HepG2 (cell line): ENCODE measurements at regions not wholly inside any gene's neighbourhood (a gene's known extent, or its start where the extent isn't known, plus 50 kb on each side); places are given as distances from the start of the nearest gene placed in this dataset.

ENCODE experiments used
- ATAC-seq: fragments of 200-7000 bp; cut with Tn5 transposase; 3 replicates; pipeline ENCODE4 v1.9.1; 2020; ENCODE audit warnings: mild to moderate bottlenecking, moderate library complexity
- BruUV-seq: library from RNA; stranded (reverse); fragments of 400-500 nt; replicated peaks from 2 replicates; lab custom pipeline; 2021; lab: Mats Ljungman, UMichigan
- CTCF ChIA-PET: fragments of 300-600 bp; formaldehyde crosslinking; extraction: SDS; loops from one replicate; lab custom pipeline; 2021; ENCODE audit warnings: low total read pairs, inconsistent platforms, low intra/inter-chr PET ratio; lab: Yijun Ruan, JAX
- POLR2A ChIA-PET: fragments of 350-600 bp; sonication (Branson Sonifier 250); formaldehyde crosslinking; loops from one replicate; lab custom pipeline; 2020; ENCODE audit warnings: antibody characterized with exemption, inconsistent platforms; lab: Yijun Ruan, JAX
- DNase-seq: peaks from one replicate; pipeline ENCODE4 v3.0.0-alpha.2; 2015; ENCODE audit warnings: low spot score
- FAIRE-seq: peaks from 3 replicates; lab custom pipeline; 2011; peaks lifted over from hg19 to GRCh38; lab: Jason Lieb, UNC
- H2AFZ ChIP-seq: one replicate; pipeline ENCODE4 v1.6.1; 2011; ENCODE audit warnings: low read length, inconsistent platforms
- H3K27ac ChIP-seq: fragments of 300-600 bp; 3 replicates; pipeline ENCODE4 v1.8.0; 2011; ENCODE audit warnings: mixed run types, mild to moderate bottlenecking, mixed read lengths, low read length, inconsistent platforms; ENCODE audit not compliant: insufficient read depth; ENCODE audit errors: extremely low read length
- H3K27me3 ChIP-seq, 2 experiments: fragments of 200-600 bp in 1 of 2; 2 replicates in 1 of 2; 3 replicates in 1 of 2; pipeline versions ENCODE4 v1.6.0 to v1.8.0; 2011; ENCODE audit warnings: low read length in 2 of 2, mild to moderate bottlenecking in 2 of 2, moderate library complexity in 2 of 2, inconsistent platforms in 1 of 2; ENCODE audit not compliant: insufficient read depth in 2 of 2, control insufficient read depth in 1 of 2
- H3K36me3 ChIP-seq, 2 experiments: fragments of 200-600 bp in 1 of 2; replicated peaks in 1 of 2; 2 replicates in 1 of 2; 3 replicates in 1 of 2; pipeline versions ENCODE4 v1.5.1 to v1.8.0; 2011; ENCODE audit warnings: low read length in 2 of 2, inconsistent platforms in 1 of 2; ENCODE audit not compliant: insufficient read depth in 2 of 2, control insufficient read depth in 1 of 2
- H3K4me1 ChIP-seq: 2 replicates; pipeline ENCODE4 v1.5.1; 2012; ENCODE audit warnings: low read length, inconsistent platforms; ENCODE audit not compliant: insufficient read depth
- H3K4me2 ChIP-seq: 2 replicates; pipeline ENCODE4 v1.6.0; 2011; ENCODE audit warnings: low read depth, low read length, inconsistent platforms
- H3K4me3 ChIP-seq, 3 experiments: fragments of 200-600 bp in 1 of 3; sonication (generic), shearing (Covaris generic) in 1 of 3; replicated peaks in 1 of 3; 2 replicates each; pipeline ENCODE4 v1.5.1; 2011 to 2016; ENCODE audit warnings: low read length in 3 of 3, inconsistent platforms in 2 of 3, low read depth in 2 of 3, mild to moderate bottlenecking in 2 of 3, control low read depth in 1 of 3, mixed read lengths in 1 of 3; ENCODE audit not compliant: insufficient read depth in 1 of 3
- H3K79me2 ChIP-seq: one replicate; pipeline ENCODE4 v1.6.1; 2011; ENCODE audit warnings: low read length, inconsistent platforms; ENCODE audit not compliant: insufficient read depth
- H3K9ac ChIP-seq: 2 replicates; pipeline ENCODE4 v1.6.0; 2011; ENCODE audit warnings: mild to moderate bottlenecking, low read depth, low read length, inconsistent platforms; ENCODE audit not compliant: insufficient read depth
- H3K9me3 ChIP-seq: 2 replicates; pipeline ENCODE4 v1.5.1; 2012; ENCODE audit warnings: mild to moderate bottlenecking, low read length
- H4K20me1 ChIP-seq: 2 replicates; pipeline ENCODE4 v1.6.0; 2011; ENCODE audit warnings: inconsistent platforms, mild to moderate bottlenecking, low read length, moderate library complexity; ENCODE audit not compliant: insufficient read depth
- ARNT2 ChIP-seq: sonication (generic); formaldehyde crosslinking; IDR thresholded peaks from 2 replicates; pipeline ENCODE4 v1.8.0; 2022; ENCODE audit warnings: mild to moderate bottlenecking, low read depth, missing genetic modification reagents, moderate library complexity
- FLYWCH1 ChIP-seq: sonication (generic); formaldehyde crosslinking; IDR thresholded peaks from 2 replicates; pipeline ENCODE4 v1.8.1; 2023; ENCODE audit warnings: mild to moderate bottlenecking, missing genetic modification reagents
- KLF12 ChIP-seq: sonication (generic); formaldehyde crosslinking; IDR thresholded peaks from 2 replicates; pipeline ENCODE4 v1.4.0; 2020; ENCODE audit warnings: missing genetic modification reagents, borderline replicate concordance
- KMT2B ChIP-seq: IDR thresholded peaks from 2 replicates; pipeline ENCODE4 v1.6.1; 2016; ENCODE audit warnings: missing genetic modification reagents, missing compliant biosample characterization
- SYNCRIP ChIP-seq: fragments of 200-400 bp; formaldehyde crosslinking; IDR thresholded peaks from 2 replicates; pipeline ENCODE4 v1.6.1; 2018; ENCODE audit warnings: mild to moderate bottlenecking, low read depth, low read length; ENCODE audit not compliant: insufficient read depth
- WIZ ChIP-seq: sonication (generic); formaldehyde crosslinking; IDR thresholded peaks from 2 replicates; pipeline ENCODE4 v1.5.1; 2020; ENCODE audit warnings: mild to moderate bottlenecking, missing genetic modification reagents
- ZNF121 ChIP-seq: sonication (generic); formaldehyde crosslinking; IDR thresholded peaks from 2 replicates; pipeline ENCODE4 v1.5.0; 2020; ENCODE audit warnings: mild to moderate bottlenecking, missing genetic modification reagents
- ZNF260 ChIP-seq: sonication (generic); formaldehyde crosslinking; IDR thresholded peaks from 2 replicates; pipeline ENCODE4 v1.4.0; 2020; ENCODE audit warnings: missing genetic modification reagents, low read depth, mild to moderate bottlenecking, borderline replicate concordance
- ZNF883 ChIP-seq: sonication (generic); formaldehyde crosslinking; IDR thresholded peaks from 2 replicates; pipeline ENCODE4 v1.5.1; 2020; ENCODE audit warnings: mild to moderate bottlenecking, missing genetic modification reagents; ENCODE audit errors: not compliant biosample characterization
- whole genome bisulfite sequencing: methylation state at CpG from one replicate; pipeline ENCODE4 v1.1.6; 2017; ENCODE audit warnings: low lambda C conversion rate; 5-methylcytosine and 5-hydroxymethylcytosine counted together
- in situ Hi-C: cut with HindIII; loops from 2 replicates; pipeline ENCODE4 v1.10.0; 2017; ENCODE audit warnings: low pct_unique_long_range_greater_than_20kb; ENCODE audit not compliant: extremely low pct_ligation_motif_present
- intact Hi-C: fragments of 100-400 bp; cut with micrococcal nuclease; formaldehyde crosslinking; loops from one replicate; pipeline ENCODE4 v1.10.0; 2022; ENCODE audit not compliant: unreplicated experiment
- TF ChIP-seq, protein P1 (sequence below): sonication (generic); formaldehyde crosslinking; IDR thresholded peaks from 2 replicates; pipeline ENCODE4 v1.8.0; 2023; ENCODE audit warnings: mild to moderate bottlenecking, missing genetic modification reagents
- TF ChIP-seq, protein P2 (sequence below): sonication (generic); formaldehyde crosslinking; IDR thresholded peaks from 2 replicates; pipeline ENCODE4 v1.4.0; 2020; ENCODE audit warnings: mild to moderate bottlenecking, low read depth, missing genetic modification reagents
- TF ChIP-seq, protein P3 (sequence below), 2 experiments: sonication (generic) in 1 of 2; formaldehyde crosslinking in 1 of 2; IDR thresholded peaks; 2 replicates each; pipeline versions ENCODE4 v1.4.0 to v1.6.1; 2018 to 2020; ENCODE audit warnings: missing genetic modification reagents in 2 of 2, borderline replicate concordance in 1 of 2, low read depth in 1 of 2, mild to moderate bottlenecking in 1 of 2, missing biosample characterization in 1 of 2
- TF ChIP-seq, protein P4 (sequence below): sonication (generic); formaldehyde crosslinking; IDR thresholded peaks from 2 replicates; pipeline ENCODE4 v1.4.0; 2020; ENCODE audit warnings: missing genetic modification reagents, borderline replicate concordance

DNA sequence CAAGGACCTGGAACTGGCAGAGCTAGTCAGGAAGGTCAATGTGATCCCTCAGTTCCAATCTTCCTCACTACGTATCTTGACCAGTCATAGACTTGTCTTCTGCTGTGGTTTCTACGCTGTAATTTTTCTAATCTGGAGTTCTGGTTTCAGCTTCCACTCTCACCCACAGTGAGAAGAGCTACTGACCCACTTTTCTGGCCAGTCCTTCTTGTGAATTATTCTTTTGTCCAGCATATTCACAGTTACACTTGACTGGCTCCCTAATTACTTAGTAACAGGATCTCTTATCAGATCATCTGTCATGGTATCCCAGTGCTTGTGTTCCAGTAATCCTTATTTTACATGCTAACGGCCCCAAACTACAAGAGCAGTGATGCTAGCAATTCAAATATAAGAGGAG lies 72.4 kb upstream of the MME start:
- no peak overlapping the region for H2AFZ ChIP-seq
- H4K20me1 ChIP-seq, result no peaks in the 10 kb centered on the region
- H3K9ac ChIP-seq, result no peak overlapping the region
- ATAC-seq, result no peak
- POLR2A ChIA-PET, result no interaction called here
- no peaks in the 10 kb centered on the region for H3K79me2 ChIP-seq
- no TSS peak for BruUV-seq
- no peak overlapping the region for H3K27ac ChIP-seq
- CTCF ChIA-PET, result no interaction called here
- no peak for DNase-seq
- no peaks in the 10 kb centered on the region for H3K4me1 ChIP-seq
- intact Hi-C loops, result no loop called here
- no peak overlapping the region for H3K4me3 ChIP-seq
- in situ Hi-C loops, result no loop called here
- H3K27me3 ChIP-seq, result no peaks in the 10 kb centered on the region
- no peaks in the 10 kb centered on the region for H3K9me3 ChIP-seq
- WGBS, result 28% methylated on average over 3 of the region's 3 CpGs
- H3K4me2 ChIP-seq, result no peak overlapping the region
- no peaks in the 10 kb centered on the region for H3K36me3 ChIP-seq
- no peak for FAIRE-seq
- TF ChIP-seq, protein P1, sequence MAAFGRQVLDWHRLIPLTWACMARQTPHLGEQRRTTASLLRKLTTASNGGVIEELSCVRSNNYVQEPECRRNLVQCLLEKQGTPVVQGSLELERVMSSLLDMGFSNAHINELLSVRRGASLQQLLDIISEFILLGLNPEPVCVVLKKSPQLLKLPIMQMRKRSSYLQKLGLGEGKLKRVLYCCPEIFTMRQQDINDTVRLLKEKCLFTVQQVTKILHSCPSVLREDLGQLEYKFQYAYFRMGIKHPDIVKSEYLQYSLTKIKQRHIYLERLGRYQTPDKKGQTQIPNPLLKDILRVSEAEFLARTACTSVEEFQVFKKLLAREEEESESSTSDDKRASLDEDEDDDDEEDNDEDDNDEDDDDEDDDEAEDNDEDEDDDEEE (CRISPR knock-in tag), result no peak
- TF ChIP-seq, protein P2, sequence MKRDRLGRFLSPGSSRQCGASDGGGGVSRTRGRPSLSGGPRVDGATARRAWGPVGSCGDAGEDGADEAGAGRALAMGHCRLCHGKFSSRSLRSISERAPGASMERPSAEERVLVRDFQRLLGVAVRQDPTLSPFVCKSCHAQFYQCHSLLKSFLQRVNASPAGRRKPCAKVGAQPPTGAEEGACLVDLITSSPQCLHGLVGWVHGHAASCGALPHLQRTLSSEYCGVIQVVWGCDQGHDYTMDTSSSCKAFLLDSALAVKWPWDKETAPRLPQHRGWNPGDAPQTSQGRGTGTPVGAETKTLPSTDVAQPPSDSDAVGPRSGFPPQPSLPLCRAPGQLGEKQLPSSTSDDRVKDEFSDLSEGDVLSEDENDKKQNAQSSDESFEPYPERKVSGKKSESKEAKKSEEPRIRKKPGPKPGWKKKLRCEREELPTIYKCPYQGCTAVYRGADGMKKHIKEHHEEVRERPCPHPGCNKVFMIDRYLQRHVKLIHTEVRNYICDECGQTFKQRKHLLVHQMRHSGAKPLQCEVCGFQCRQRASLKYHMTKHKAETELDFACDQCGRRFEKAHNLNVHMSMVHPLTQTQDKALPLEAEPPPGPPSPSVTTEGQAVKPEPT (CRISPR knock-in tag), result no peak
- TF ChIP-seq, protein P3, sequence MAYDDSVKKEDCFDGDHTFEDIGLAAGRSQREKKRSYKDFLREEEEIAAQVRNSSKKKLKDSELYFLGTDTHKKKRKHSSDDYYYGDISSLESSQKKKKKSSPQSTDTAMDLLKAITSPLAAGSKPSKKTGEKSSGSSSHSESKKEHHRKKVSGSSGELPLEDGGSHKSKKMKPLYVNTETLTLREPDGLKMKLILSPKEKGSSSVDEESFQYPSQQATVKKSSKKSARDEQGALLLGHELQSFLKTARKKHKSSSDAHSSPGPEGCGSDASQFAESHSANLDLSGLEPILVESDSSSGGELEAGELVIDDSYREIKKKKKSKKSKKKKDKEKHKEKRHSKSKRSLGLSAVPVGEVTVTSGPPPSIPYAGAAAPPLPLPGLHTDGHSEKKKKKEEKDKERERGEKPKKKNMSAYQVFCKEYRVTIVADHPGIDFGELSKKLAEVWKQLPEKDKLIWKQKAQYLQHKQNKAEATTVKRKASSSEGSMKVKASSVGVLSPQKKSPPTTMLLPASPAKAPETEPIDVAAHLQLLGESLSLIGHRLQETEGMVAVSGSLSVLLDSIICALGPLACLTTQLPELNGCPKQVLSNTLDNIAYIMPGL (CRISPR knock-in tag; IDR thresholded peaks at IDR 0.05; ENCODE audit: borderline replicate concordance in 1 of 2, low read depth in 1 of 2), result no peak
- TF ChIP-seq ZNF260 (CRISPR knock-in tag) (no peak), ARNT2 (CRISPR knock-in tag) (no peak), KMT2B (CRISPR knock-in tag) (no peak), ZNF121 (CRISPR knock-in tag) (no peak), SYNCRIP (no peak), KLF12 (CRISPR knock-in tag) (no peak), ZNF883 (no peak), FLYWCH1 (CRISPR knock-in tag) (no peak), WIZ (no peak)
- TF ChIP-seq, protein P4, sequence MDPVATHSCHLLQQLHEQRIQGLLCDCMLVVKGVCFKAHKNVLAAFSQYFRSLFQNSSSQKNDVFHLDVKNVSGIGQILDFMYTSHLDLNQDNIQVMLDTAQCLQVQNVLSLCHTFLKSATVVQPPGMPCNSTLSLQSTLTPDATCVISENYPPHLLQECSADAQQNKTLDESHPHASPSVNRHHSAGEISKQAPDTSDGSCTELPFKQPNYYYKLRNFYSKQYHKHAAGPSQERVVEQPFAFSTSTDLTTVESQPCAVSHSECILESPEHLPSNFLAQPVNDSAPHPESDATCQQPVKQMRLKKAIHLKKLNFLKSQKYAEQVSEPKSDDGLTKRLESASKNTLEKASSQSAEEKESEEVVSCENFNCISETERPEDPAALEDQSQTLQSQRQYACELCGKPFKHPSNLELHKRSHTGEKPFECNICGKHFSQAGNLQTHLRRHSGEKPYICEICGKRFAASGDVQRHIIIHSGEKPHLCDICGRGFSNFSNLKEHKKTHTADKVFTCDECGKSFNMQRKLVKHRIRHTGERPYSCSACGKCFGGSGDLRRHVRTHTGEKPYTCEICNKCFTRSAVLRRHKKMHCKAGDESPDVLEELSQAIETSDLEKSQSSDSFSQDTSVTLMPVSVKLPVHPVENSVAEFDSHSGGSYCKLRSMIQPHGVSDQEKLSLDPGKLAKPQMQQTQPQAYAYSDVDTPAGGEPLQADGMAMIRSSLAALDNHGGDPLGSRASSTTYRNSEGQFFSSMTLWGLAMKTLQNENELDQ, result no peak
